NCI-H1694 (cell line): ENCODE measurements at regions not wholly inside any gene's neighbourhood (a gene's known extent, or its start where the extent isn't known, plus 50 kb on each side); places are given as distances from the start of the nearest gene placed in this dataset.
A peak's percentile ranks its signal among the peaks of the same experiment; 100 is the strongest.

Source experiments
- DNase-seq: peaks from one replicate; lab custom pipeline; 2025; lab: John Stamatoyannopoulos, UW

DNA sequence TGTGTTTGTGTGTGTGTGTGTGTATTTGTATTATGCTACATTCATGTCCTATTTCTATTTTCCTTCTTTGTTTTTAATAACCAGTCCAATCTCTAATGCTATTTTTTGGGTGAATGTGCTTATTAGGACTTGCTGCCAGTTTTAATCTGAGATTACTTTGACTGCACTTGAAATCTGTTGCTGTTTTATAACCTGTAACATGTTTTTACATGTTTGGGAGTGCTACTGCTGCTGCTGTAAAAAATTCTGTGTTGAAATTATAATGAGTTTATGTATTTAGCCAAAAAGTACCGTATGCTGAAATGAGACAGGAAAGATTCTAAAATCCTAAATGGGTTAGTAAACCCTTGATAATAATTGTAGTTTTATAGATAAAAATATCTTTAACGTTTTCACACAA, 104.7 kb upstream of the SSBP2 start:
- DNase-seq = peak; percentile 83

DNA sequence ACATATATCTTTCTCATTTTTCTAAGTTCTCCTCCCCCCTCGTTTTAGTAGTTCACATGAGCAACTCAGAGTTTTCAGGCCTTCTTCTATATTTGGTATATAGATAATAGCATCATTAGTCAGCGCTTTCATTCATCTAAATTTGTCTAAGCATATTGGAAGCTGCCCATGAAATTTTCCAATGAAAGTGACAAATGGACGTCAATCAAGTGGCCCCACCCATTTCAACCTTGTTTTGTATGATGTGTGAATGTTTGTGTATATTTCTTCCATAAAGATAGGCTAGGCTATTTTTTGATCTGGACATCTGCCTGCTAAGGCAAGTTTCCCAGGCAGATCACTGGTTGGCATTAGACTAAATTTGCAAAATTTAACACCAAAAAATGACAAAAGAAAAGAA, 104.0 kb upstream of the SSBP2 start:
- DNase-seq = peak; percentile 86

GRCh38 chr5:81854485-81854884, 103.6 kb upstream of the SSBP2 start:
- DNase-seq = peak; percentile 41

- no peak for DNase-seq
These were observed 102.1 kb upstream of the SSBP2 start for GRCh38 chr5:81853030-81853357.

DNA sequence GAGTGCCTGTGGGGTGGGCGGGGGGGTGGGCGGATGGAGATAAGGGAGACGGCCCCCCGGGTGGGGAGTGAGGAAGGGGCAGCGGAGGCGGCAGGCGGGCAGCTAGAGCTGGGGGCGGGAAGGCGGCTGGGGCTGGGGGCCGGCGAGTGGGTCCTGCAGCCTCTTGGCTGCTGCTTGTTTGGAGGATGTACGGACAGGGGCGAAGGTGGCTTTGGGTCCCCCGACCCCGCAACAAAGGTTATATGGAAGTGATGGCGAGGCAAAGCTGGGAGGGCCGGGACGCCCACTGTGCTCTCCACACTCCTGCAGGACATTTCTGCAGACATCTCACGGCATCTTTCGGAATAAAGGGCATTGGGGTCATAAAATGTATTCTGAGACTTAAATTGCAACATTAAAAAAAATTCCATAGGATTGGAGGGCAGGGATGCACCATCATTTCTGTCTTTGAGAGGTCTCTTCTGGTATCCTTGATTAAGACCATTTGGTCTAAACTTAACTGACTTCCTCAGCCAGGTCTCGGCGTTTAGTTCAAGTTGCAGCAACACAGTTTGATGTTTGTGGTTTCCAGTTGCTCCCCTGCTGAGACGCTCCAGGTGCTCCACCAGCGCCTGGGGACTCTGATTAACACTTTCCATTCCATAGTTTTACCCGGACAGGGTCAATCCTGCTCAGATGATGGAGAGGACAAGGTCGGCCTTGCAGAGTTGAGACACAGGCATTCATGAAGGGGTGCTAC, 101.6 kb upstream of the SSBP2 start:
- no peak for DNase-seq

DNA sequence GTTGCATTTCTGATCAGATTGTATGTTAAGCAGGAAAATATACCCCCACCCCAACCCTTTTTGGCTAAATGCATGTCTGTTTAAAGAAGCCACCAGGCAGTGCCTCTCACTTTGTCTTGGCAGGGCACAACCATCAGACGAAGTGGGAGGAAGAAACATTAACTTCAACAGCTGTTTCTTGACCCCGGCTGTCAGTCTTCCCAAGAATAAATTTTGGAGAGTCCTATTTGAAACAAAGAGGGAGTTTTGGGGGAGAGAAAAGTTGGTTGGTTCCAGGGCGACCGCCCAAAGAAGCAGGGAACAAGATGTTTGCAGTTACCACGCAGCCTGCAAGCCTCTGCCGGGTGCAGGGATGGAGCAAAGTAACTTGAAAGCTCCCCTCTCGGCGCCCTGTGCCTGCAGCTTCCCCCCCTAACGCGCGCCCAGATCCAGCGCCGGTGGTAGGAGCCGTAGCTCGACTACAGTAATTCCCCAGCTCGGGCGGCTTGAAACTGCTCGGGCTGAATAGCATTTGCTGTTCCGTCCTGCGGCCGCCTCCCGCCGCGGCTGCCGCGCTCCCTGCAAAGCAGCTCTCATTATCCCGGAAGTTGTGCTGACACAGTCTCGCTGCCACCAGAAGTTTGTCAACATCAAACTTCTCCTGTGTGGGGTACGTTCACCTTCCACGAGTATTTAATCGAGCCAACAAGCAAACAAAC, 100.7 kb upstream of the SSBP2 start:
- DNase-seq = peak; percentile 93

GRCh38 chr5:81850501-81851357, 99.8 kb upstream of the SSBP2 start:
- DNase-seq = no peak

GRCh38 chr5:81849770-81850367, 99.0 kb upstream of the SSBP2 start:
- no peak for DNase-seq

GRCh38 chr5:81848362-81848880, 97.5 kb upstream of the SSBP2 start:
- DNase-seq = no peak

DNA sequence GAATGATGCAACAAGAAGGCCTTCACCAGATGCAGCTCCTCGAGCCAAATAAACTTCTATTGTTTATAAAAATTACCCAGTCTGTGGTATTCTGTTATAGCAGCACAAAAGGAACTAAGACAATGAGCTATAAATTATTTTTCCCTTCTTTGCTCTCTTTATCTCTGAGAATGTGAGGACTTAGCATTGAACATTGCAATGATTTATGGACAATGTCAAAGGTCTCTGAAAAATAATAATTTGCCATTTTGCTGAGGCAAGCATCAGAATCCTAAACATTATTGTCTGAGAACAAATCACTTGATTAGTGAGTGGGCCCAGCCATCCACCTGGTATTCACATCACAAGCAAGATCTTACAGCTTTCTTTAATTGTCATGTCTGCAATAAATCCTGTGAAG, 95.4 kb upstream of the SSBP2 start:
- DNase-seq = no peak

DNA sequence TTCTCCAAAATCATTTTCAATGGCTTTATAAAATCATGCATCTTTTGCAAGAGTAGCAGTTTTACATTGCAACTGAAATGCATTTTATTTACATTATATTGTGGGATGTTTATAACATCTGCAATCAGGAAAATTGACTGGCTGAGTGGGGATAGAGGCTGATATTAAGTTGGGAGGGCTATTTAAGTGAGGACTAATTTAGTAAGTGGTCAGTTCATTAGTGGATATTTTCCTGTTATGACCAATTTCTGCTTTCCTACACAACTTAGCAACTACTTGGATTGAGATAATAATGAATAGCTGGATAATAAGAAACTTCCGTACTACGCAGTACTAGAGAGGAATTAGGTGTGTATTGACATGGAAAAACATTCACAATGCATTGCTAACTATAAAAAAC, 92.9 kb upstream of the SSBP2 start:
- DNase-seq = no peak

GRCh38 chr5:81842795-81843398, 92.0 kb upstream of the SSBP2 start:
- no peak for DNase-seq

GRCh38 chr5:81839034-81839433, 88.1 kb upstream of the SSBP2 start:
- no peak for DNase-seq

DNA sequence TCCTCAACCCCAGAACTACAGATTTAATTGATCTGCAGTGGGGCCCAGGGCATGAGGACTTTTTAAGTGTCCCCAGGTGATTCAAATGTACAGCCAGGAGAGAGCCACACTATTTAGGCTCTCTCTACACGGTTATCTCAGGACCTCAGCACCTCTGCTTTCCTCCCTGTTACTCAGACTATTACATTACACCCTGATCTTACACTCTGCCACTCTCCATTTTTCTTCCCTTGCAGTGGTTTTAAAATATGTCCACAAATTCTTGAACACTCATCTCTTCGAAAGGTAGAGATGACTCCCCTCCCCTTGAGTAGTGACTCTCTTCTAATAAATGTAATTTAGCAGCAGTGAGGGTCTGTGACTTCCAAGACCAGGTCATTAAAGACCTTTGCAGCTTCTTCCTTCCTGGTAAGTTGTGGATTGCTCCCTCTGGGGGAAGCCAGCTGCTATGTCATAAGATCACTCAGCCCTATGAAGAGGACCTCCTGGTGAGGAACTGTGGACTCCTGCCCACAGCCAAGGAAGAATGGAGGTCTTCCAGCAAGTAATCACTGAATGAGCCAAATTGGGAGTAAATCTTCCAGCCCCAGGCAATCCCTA, 87.5 kb upstream of the SSBP2 start:
- DNase-seq = no peak

DNA sequence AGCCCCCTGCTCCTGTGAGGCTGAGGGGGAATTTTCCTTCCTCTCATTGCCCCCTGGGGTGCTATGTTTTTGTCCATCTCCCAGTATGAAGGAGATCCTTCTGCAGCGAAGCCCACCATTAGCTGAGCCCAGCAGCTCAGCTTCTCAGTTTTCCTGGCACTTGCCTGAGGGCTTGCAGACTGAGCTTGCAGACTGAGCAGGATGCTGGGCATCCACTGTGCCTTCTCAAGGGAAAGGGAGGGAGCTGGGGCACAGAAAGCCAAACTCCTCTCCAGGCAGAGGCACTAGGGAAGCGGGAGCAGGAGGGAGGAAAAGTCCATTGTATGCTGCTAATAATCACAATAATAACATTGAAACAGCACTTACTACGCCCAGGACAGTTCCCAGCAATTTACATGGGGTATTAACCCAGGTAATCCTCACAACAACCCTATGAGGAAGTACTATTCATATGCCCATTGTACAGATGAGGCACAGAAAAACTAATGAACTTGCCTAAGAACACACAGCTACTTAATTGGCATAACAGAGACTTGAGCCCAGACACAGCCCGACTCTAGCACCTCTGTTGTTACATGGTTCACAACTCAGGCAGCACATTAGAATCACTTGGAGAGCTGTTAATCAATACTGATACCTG, 86.9 kb upstream of the SSBP2 start:
- no peak for DNase-seq

- DNase-seq = no peak
These were observed 85.0 kb upstream of the SSBP2 start for GRCh38 chr5:81835814-81836367.

GRCh38 chr5:81834021-81834660, 83.2 kb upstream of the SSBP2 start:
- no peak for DNase-seq

DNA sequence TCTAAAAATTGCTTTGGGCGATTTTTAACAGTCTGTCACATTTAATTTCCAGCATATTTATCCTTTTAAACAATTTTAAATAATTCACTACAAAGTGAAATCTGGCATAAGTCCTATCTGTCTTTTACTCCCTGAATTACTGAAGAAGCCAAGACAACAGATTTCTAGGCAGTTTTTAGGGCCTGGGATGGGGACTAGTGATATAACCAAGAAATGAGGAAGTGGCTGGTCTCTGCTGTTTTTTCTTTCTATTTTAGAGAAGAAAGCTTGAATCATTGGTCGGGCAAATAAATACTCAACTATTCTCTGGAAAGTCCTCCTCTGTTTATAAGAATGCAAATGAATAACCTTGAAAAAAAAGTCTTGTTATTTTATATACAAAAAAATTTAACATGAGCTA, 79.7 kb upstream of the SSBP2 start:
- no peak for DNase-seq

DNA sequence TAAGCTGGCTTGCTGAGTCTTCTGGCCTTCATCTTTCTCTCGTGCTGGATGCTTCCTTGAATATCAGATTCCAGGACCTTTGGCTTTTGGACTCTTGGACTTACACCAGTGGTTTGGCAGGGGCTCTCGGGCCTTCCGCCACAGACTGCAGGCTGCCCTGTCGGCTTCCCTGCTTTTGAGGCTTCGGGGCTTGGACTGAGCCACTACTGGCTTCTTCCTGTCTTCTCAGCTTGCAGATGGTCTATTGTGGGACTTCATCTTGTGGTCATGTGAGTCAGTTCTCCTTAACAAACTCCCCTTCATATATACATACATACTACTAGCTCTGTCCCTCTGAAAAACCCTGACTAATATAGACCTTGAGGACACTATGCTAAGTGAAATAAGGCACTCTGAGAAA, 78.3 kb upstream of the SSBP2 start:
- DNase-seq = no peak

GRCh38 chr5:81827500-81827899, 76.6 kb upstream of the SSBP2 start:
- no peak for DNase-seq
